ENCODE measurements at regions not wholly inside any gene's neighbourhood (a gene's known extent, or its start where the extent isn't known, plus 50 kb on each side); places are given as distances from the start of the nearest gene placed in this dataset.

- TF ChIP-seq STAT1 (conservative IDR thresholded peaks at IDR 0.05): no peak
- TF ChIP-seq YY1 (IDR thresholded peaks at IDR 0.05; ENCODE audit: low read depth, low read length): no peak
- TF ChIP-seq ESRRA (IDR thresholded peaks at IDR 0.05; ENCODE audit: low read length): no peak
- no peak for TF ChIP-seq ZNF592 (IDR thresholded peaks at IDR 0.05)
These were observed 386.7 kb upstream of the ZFHX3 start (continued) for GRCh38 chr16:73434621-73435020.

DNA sequence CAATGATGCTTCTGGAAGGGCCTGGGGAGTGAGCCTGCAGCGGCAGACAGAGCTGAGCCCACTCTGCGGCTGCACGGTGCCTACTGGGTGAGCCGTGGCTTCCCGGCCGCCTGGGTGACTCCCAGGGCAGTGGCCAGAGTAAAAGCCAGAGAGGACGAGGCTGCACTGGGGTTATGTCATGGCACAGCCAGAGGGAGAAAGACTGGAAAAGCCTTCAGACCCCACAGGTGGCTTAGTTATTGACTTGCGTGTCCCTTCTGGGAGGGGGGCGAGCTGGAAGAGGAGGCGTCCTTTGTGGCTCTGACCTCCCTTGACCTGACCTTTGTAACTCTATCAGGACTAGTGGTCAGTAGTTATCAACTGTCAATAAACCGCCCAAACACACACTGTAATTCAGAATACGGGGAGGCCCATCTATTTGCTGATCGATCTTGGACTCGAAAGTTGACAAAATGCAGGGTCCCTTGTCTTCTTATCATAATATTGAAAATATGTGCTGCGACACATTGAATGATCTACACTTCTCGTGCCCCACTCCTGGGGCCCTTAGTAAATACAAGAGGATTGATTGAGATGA is 385.9 kb upstream of the ZFHX3 start:
- POLR2A ChIA-PET: no interaction called here
- H3K9me3 ChIP-seq (replicated peaks; ENCODE audit: control insufficient read depth, insufficient read depth, low read length): no peaks in the 10 kb centered on the region; the same call in 2 of the 3 replicates
- no peak overlapping the region for H3K9ac ChIP-seq (ENCODE audit: control insufficient read depth, insufficient read depth, low read length)
- WGBS (ENCODE audit: insufficient coverage, insufficient replicate concordance, low lambda C conversion rate, missing lambda C conversion rate): 58% methylated on average over 16 of the region's 16 CpGs
- ATAC-seq (no peak), DNase-seq (ENCODE audit: low read depth, low spot score) (no peak), FAIRE-seq (no peak)
- no TSS peak for BruUV-seq (replicated peaks)
- H3K4me1 ChIP-seq (ENCODE audit: control insufficient read depth, insufficient read depth, low read length): no peaks in the 10 kb centered on the region
- no peaks in the 10 kb centered on the region for H3K36me3 ChIP-seq (ENCODE audit: control insufficient read depth in 2 of 2, insufficient read depth in 2 of 2, low read length in 1 of 2)
- SMC1A ChIA-PET (ENCODE audit: uncharacterized antibody, unreplicated experiment): no interaction called here
- H3K79me2 ChIP-seq (ENCODE audit: control insufficient read depth, insufficient read depth, low read length): no peaks in the 10 kb centered on the region
- intact Hi-C loops (cut with micrococcal nuclease; ENCODE audit: unreplicated experiment) (no loop called here), in situ Hi-C loops (cut with MboI) (no loop called here)
- no peak overlapping the region for H3K4me2 ChIP-seq (ENCODE audit: control insufficient read depth, insufficient read depth)
- CTCF ChIA-PET: no interaction called here
- no peak overlapping the region for H3K4me3 ChIP-seq
- no peak overlapping the region for H2AFZ ChIP-seq (ENCODE audit: control insufficient read depth, low read depth, low read length)
- RAD21 ChIA-PET (ENCODE audit: unreplicated experiment): no interaction called here
- H3K27ac ChIP-seq (ENCODE audit: control insufficient read depth, insufficient read depth): no peak overlapping the region
- no peaks in the 10 kb centered on the region for H4K20me1 ChIP-seq (ENCODE audit: control insufficient read depth, insufficient read depth)
- TF ChIP-seq NR2C2 (IDR thresholded peaks at IDR 0.05; ENCODE audit: borderline replicate concordance, control insufficient read depth, insufficient read length, low read depth): no peak
- TF ChIP-seq BMI1 (IDR thresholded peaks at IDR 0.05; ENCODE audit: borderline replicate concordance): no peak
- no peak for TF ChIP-seq ZNF384 (IDR thresholded peaks at IDR 0.05; ENCODE audit: borderline replicate concordance, low read depth, low read length)
- TF ChIP-seq ZNF622 (IDR thresholded peaks at IDR 0.05): no peak
- TF ChIP-seq FOXM1 (IDR thresholded peaks at IDR 0.05; ENCODE audit: low read depth, low read length): no peak
- no peak for TF ChIP-seq BCLAF1 (IDR thresholded peaks at IDR 0.05)
- TF ChIP-seq FOXK2 (IDR thresholded peaks at IDR 0.05): no peak
- TF ChIP-seq NR2F1 (conservative IDR thresholded peaks at IDR 0.05): no peak
- no peak for TF ChIP-seq CREM (IDR thresholded peaks at IDR 0.05; ENCODE audit: low read depth)
- TF ChIP-seq TARDBP (IDR thresholded peaks at IDR 0.05; ENCODE audit: borderline replicate concordance): no peak
- TF ChIP-seq RUNX3 (IDR thresholded peaks at IDR 0.05; ENCODE audit: low read length): no peak
- TF ChIP-seq CHD2 (IDR thresholded peaks at IDR 0.05; ENCODE audit: borderline replicate concordance, low read depth, low read length): no peak
- TF ChIP-seq ZNF24 (IDR thresholded peaks at IDR 0.05): no peak
- TF ChIP-seq POLR2AphosphoS5 (IDR thresholded peaks at IDR 0.05; ENCODE audit: low read length): no peak
- no peaks in the 10 kb centered on the region for H3K27me3 ChIP-seq (replicated peaks in 1 of 2; ENCODE audit: control insufficient read depth in 2 of 2, insufficient read depth in 2 of 2, low read length in 1 of 2)
